SK-N-SH treated with all-trans-retinoic acid at 6 μM for 48 hours (cell line): ENCODE measurements at regions not wholly inside any gene's neighbourhood (a gene's known extent, or its start where the extent isn't known, plus 50 kb on each side); places are given as distances from the start of the nearest gene placed in this dataset.

Source experiments
- OSR1 ChIP-seq: fragments of 250-450 bp; sonication (Bioruptor Pico); IDR thresholded peaks from 2 replicates; pipeline ENCODE4 v1.8.0; 2022; ENCODE audit warnings: moderate library complexity, mild to moderate bottlenecking, inconsistent platforms
- TSHZ2 ChIP-seq: fragments of 250-450 bp; sonication (Bioruptor Pico); IDR thresholded peaks from 2 replicates; pipeline ENCODE4 v1.5.0; 2020; ENCODE audit warnings: mild to moderate bottlenecking, moderate library complexity
- ZFP3 ChIP-seq: fragments of 250-450 bp; sonication (Bioruptor Pico); IDR thresholded peaks from 2 replicates; pipeline ENCODE4 v1.5.0; 2020; ENCODE audit warnings: mild to moderate bottlenecking, moderate library complexity
- ZFP30 ChIP-seq: fragments of 450-650 bp; formaldehyde crosslinking; IDR thresholded peaks from 2 replicates; pipeline ENCODE4 v1.5.0; 2022; ENCODE audit warnings: mild to moderate bottlenecking, moderate library complexity
- ZNF70 ChIP-seq: fragments of 450-650 bp; formaldehyde crosslinking; IDR thresholded peaks from 2 replicates; pipeline ENCODE4 v1.5.0; 2020; ENCODE audit warnings: mild to moderate bottlenecking, moderate library complexity

GRCh38 chr7:148514236-148514635 is 76.3 kb upstream of the C7orf33 start:
- TF ChIP-seq TSHZ2 (CRISPR knock-in tag) (no peak), ZFP3 (CRISPR knock-in tag) (no peak), ZNF70 (CRISPR knock-in tag) (no peak), ZFP30 (no peak), OSR1 (no peak)
